Upper lobe of right lung (tissue), 1 donor: ENCODE measurements at regions not wholly inside any gene's neighbourhood (a gene's known extent, or its start where the extent isn't known, plus 50 kb on each side); places are given as distances from the start of the nearest gene placed in this dataset.
"Not testable (repeated sequence)": the region's sequence is repeated elsewhere in the genome, so short reads cannot be mapped to it uniquely, and the experiment has no call there.

Source experiments
- ATAC-seq: fragments of 200-7000 bp; cut with Tn5 transposase; one replicate; pipeline ENCODE4 v1.9.1; 2020; ENCODE audit warnings: mild to moderate bottlenecking, moderate library complexity
- DNase-seq: peaks from one replicate; pipeline ENCODE4 v3.0.0-alpha.2; 2020
- H3K27ac ChIP-seq: fragments of 200-600 bp; one replicate; pipeline ENCODE4 v1.8.0; 2022
- H3K27me3 ChIP-seq: fragments of 200-600 bp; one replicate; pipeline ENCODE4 v1.8.0; 2022; ENCODE audit warnings: mild to moderate bottlenecking
- H3K36me3 ChIP-seq: fragments of 200-600 bp; one replicate; pipeline ENCODE4 v1.8.0; 2022
- H3K4me1 ChIP-seq: fragments of 200-600 bp; one replicate; pipeline ENCODE4 v1.8.0; 2022
- H3K4me3 ChIP-seq: fragments of 200-600 bp; one replicate; pipeline ENCODE4 v1.8.0; 2022; ENCODE audit warnings: mild to moderate bottlenecking
- H3K9me3 ChIP-seq: fragments of 200-600 bp; one replicate; pipeline ENCODE4 v1.8.0; 2022
- CTCF ChIP-seq: fragments of 200-600 bp; IDR thresholded peaks from one replicate; pipeline ENCODE4 v1.8.0; 2022; ENCODE audit warnings: antibody characterized with exemption
- intact Hi-C: fragments of 100-400 bp; cut with DNase I; formaldehyde crosslinking; loops from one replicate; pipeline ENCODE4 v1.11.0; 2022
- donor health status: DM: no; HTN: yes; CAD: no; lungs with severe emphysema.

DNA sequence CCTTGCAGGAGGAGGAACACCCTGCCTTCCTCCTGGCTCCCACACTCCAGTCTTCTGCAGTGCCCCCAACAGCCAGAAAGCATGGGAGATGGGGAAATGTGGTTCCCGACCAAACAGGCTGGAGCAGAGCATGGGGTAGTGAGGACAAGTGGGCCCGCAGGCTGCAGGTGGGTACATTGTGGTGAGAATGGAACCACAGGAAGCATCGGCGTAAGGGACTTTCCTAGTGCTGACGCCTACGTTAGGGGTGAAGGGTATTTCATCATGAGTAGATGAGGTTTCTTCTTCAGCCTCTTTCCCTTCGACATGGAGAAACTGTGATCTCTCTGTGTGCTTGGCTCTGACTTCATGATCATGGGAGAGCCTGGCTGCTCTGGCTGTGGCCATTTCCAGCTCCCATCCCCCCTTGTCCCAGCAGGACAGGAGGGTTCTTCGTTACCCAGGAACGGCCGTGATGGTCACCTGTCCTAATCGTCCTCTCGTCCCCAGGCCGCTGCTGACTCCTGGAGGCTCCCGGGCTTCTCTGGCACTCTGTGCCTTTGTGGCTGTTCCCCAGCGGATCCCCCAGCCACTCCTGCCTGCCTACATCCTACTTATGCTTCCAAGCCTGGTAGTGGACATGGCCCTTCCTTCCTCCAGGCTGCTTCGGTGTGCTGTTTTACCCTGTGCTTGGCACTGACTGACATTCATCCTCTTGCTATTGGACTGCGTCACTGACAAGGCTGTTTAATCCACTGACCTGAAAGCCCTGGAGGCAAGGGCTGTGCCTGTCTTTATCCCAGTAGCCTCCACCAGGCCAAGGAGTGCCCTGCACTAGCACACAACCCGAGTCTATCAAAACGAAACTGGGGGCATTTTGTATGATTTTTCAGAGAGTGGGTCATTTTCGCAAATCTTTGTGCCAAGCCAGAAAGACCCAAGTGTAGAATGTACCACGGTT is 65.2 kb upstream of the CECR2 start:
- Histone ChIP-seq H3K27ac (no peak overlapping the region), H3K4me1 (no peaks in the 10 kb centered on the region), H3K36me3 (no peaks in the 10 kb centered on the region), H3K4me3 (no peak overlapping the region), H3K27me3 (no peaks in the 10 kb centered on the region), H3K9me3 (no peaks in the 10 kb centered on the region)
- TF ChIP-seq CTCF, result no peak
- DNase-seq (no peak), ATAC-seq (peak; percentile 73)
- intact Hi-C loops, result no loop called here

DNA sequence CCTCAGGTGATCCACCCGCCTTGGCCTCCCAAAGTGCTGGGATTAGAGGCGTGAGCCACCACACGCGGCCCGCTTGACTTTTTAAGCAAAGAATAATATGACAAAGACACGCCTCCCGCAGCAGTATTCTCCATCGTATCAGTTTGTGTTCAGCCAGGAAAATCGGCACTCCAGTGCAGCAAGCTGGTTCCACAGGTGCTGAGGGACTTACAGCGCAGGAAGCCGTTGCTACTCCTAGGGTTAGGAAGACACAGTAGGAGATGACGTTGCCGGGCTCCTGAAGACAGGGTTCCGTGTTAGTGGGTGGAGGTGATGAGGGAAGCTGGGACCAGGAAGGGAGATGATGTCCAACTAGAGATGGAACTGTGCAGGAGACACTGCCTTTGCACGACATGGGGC is 65.8 kb upstream of the CECR2 start:
- DNase-seq, result no peak
- no peak for ATAC-seq
- Histone ChIP-seq H3K36me3 (no peaks in the 10 kb centered on the region), H3K4me3 (no peak overlapping the region), H3K27ac (no peak overlapping the region), H3K4me1 (no peaks in the 10 kb centered on the region), H3K9me3 (no peaks in the 10 kb centered on the region), H3K27me3 (no peaks in the 10 kb centered on the region)
- intact Hi-C loops, result no loop called here
- TF ChIP-seq CTCF, result no peak

- no peak for DNase-seq
- intact Hi-C loops, result no loop called here
- no peaks in the 10 kb centered on the region for H3K4me1 ChIP-seq
These were observed 66.6 kb upstream of the CECR2 start for GRCh38 chr22:17302616-17303015.

GRCh38 chr22:17300926-17301325 is 68.3 kb upstream of the CECR2 start:
- H3K36me3 ChIP-seq, result no peaks in the 10 kb centered on the region
- no peaks in the 10 kb centered on the region for H3K4me1 ChIP-seq
- no peak overlapping the region for H3K4me3 ChIP-seq
- H3K27ac ChIP-seq, result no peak overlapping the region
- intact Hi-C loops, result no loop called here
- ATAC-seq (no peak), DNase-seq (no peak)
- no peaks in the 10 kb centered on the region for H3K27me3 ChIP-seq
- no peak for TF ChIP-seq CTCF
- no peaks in the 10 kb centered on the region for H3K9me3 ChIP-seq

More at GRCh38 chr22:17302616-17303015, 66.6 kb upstream of the CECR2 start:
- Histone ChIP-seq H3K36me3 (no peaks in the 10 kb centered on the region), H3K9me3 (no peaks in the 10 kb centered on the region), H3K4me3 (no peak overlapping the region), H3K27ac (no peak overlapping the region), H3K27me3 (no peaks in the 10 kb centered on the region)
- TF ChIP-seq CTCF, result no peak
- ATAC-seq, result no peak

GRCh38 chr22:17298805-17299502 is 70.3 kb upstream of the CECR2 start:
- not testable (repeated sequence) for H3K4me3 ChIP-seq

DNA sequence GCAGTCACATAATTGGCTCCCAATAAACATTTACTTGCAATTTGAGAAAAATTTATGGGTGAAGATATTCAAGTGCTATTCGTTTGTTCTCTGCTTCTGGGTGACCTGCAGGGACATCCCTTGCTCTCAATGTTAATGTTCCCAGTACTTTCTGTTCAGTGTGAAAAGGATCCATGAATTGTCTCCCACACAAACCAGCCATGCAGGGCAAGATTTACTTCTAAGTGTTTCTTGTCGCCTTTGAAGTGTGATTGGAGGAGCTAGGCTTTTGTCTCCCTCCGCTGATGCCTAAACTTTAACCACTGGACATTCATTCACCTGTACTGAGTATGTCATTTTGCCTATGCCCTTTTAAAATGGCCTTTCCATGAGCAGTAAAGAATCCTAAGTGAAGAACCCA is 66.4 kb upstream of the ADA2 start:
- Histone ChIP-seq H3K27ac (no peak overlapping the region), H3K4me1 (no peaks in the 10 kb centered on the region), H3K9me3 (no peaks in the 10 kb centered on the region), H3K27me3 (no peaks in the 10 kb centered on the region), H3K4me3 (no peak overlapping the region), H3K36me3 (no peaks in the 10 kb centered on the region)
- intact Hi-C loops, result no loop called here
- ATAC-seq (no peak), DNase-seq (no peak)
- TF ChIP-seq CTCF, result no peak

More at GRCh38 chr22:17298805-17299502, 70.3 kb upstream of the CECR2 start:
- H3K36me3 ChIP-seq, H3K9me3 ChIP-seq, H3K27me3 ChIP-seq, DNase-seq, intact Hi-C loops, H3K27ac ChIP-seq, H3K4me1 ChIP-seq: not testable (repeated sequence)
- peak; percentile 15 for ATAC-seq
